GM23338 (cell line): ENCODE measurements at regions not wholly inside any gene's neighbourhood (a gene's known extent, or its start where the extent isn't known, plus 50 kb on each side); places are given as distances from the start of the nearest gene placed in this dataset.

Experiments used
- ZNF114 ChIP-seq: fragments of 250-450 bp; sonication (Bioruptor Pico); IDR thresholded peaks from 2 replicates; pipeline ENCODE4 v1.5.0; 2020; ENCODE audit warnings: mild to moderate bottlenecking, moderate library complexity
- TF ChIP-seq, protein P1 (sequence below): IDR thresholded peaks from one replicate; pipeline ENCODE4 v1.6.1; 2018; ENCODE audit warnings: antibody characterized with exemption; ENCODE audit not compliant: unreplicated experiment

DNA sequence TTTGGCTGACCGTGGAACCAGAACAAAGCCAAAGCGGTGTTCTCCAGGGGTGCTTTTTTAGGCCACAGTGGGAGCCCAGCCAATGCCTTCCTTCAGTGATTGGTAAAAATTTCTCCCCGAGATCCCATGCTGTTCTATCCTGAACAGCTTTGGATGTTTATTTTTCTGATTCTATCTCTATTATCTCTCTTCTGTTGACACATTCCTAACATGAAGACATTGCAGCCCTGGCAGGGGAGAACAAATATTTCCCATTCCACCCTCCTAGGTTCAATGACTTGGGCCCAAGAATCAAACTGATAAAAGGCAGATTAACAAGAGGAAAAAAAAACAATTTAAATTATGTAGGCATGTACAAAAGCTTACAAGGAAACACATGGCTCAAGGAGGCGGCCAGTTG is 162.7 kb downstream of the PFKFB3 start (continued):
- TF ChIP-seq, protein P1, sequence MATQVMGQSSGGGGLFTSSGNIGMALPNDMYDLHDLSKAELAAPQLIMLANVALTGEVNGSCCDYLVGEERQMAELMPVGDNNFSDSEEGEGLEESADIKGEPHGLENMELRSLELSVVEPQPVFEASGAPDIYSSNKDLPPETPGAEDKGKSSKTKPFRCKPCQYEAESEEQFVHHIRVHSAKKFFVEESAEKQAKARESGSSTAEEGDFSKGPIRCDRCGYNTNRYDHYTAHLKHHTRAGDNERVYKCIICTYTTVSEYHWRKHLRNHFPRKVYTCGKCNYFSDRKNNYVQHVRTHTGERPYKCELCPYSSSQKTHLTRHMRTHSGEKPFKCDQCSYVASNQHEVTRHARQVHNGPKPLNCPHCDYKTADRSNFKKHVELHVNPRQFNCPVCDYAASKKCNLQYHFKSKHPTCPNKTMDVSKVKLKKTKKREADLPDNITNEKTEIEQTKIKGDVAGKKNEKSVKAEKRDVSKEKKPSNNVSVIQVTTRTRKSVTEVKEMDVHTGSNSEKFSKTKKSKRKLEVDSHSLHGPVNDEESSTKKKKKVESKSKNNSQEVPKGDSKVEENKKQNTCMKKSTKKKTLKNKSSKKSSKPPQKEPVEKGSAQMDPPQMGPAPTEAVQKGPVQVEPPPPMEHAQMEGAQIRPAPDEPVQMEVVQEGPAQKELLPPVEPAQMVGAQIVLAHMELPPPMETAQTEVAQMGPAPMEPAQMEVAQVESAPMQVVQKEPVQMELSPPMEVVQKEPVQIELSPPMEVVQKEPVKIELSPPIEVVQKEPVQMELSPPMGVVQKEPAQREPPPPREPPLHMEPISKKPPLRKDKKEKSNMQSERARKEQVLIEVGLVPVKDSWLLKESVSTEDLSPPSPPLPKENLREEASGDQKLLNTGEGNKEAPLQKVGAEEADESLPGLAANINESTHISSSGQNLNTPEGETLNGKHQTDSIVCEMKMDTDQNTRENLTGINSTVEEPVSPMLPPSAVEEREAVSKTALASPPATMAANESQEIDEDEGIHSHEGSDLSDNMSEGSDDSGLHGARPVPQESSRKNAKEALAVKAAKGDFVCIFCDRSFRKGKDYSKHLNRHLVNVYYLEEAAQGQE: no peak
- no peak for TF ChIP-seq ZNF114
